IMR-90 (cell line): ENCODE measurements at regions not wholly inside any gene's neighbourhood (a gene's known extent, or its start where the extent isn't known, plus 50 kb on each side); places are given as distances from the start of the nearest gene placed in this dataset.
"Not testable (repeated sequence)": the region's sequence is repeated elsewhere in the genome, so short reads cannot be mapped to it uniquely, and the experiment has no call there.

Experiments
- ATAC-seq: fragments of 200-7000 bp; cut with Tn5 transposase; 2 replicates; pipeline ENCODE4 v1.9.1; 2020; ENCODE audit warnings: low read depth, mild to moderate bottlenecking, moderate library complexity
- BruUV-seq: library from RNA; stranded (reverse); fragments of 400-500 nt; replicated peaks from 2 replicates; lab custom pipeline; 2021; lab: Mats Ljungman, UMichigan
- CTCF ChIA-PET: fragments of 300-600 bp; formaldehyde crosslinking; extraction: SDS; loops from one replicate; lab custom pipeline; 2021; ENCODE audit warnings: antibody characterized with exemption; lab: Yijun Ruan, JAX
- POLR2A ChIA-PET: fragments of 300-600 bp; sonication (Branson Sonifier 250); formaldehyde crosslinking; loops from one replicate; lab custom pipeline; 2022; ENCODE audit warnings: antibody characterized with exemption; ENCODE audit not compliant: unreplicated experiment; lab: Charles Lee
- DNase-seq: peaks from one replicate; pipeline ENCODE4 v3.0.0; 2013
- H2AFZ ChIP-seq: replicated peaks from 2 replicates; pipeline ENCODE3; 2013; ENCODE audit warnings: low read length, mild to moderate bottlenecking; ENCODE audit not compliant: poor library complexity
- H2AK5ac ChIP-seq: 2 replicates; pipeline ENCODE4 v1.6.1; 2013; ENCODE audit warnings: low read depth, low read length, inconsistent platforms
- H2AK9ac ChIP-seq: replicated peaks from 2 replicates; pipeline ENCODE3; 2013; ENCODE audit warnings: mild to moderate bottlenecking, low read depth, low read length, moderate library complexity; ENCODE audit not compliant: poor library complexity
- H2BK120ac ChIP-seq: 2 replicates; pipeline ENCODE4 v1.6.1; 2013; ENCODE audit warnings: low read depth, low read length, inconsistent platforms
- H2BK15ac ChIP-seq: 3 replicates; pipeline ENCODE4 v1.6.1; 2013; ENCODE audit warnings: low read depth, low read length, inconsistent platforms
- H2BK20ac ChIP-seq: 2 replicates; pipeline ENCODE4 v1.6.1; 2013; ENCODE audit warnings: low read depth, mild to moderate bottlenecking, inconsistent platforms, low read length, moderate library complexity
- H2BK5ac ChIP-seq: 2 replicates; pipeline ENCODE4 v1.6.1; 2013; ENCODE audit warnings: mild to moderate bottlenecking, low read depth, low read length, inconsistent platforms; ENCODE audit not compliant: poor library complexity, severe bottlenecking
- H3K14ac ChIP-seq: replicated peaks from 2 replicates; pipeline ENCODE4 v1.6.1; 2013; ENCODE audit warnings: low read depth, low read length, inconsistent platforms
- H3K18ac ChIP-seq: 2 replicates; pipeline ENCODE4 v1.6.1; 2013; ENCODE audit warnings: low read depth, low read length, control low read depth
- H3K23ac ChIP-seq: 2 replicates; pipeline ENCODE4 v1.6.1; 2013; ENCODE audit warnings: low read depth, low read length, inconsistent platforms
- H3K27ac ChIP-seq: 2 replicates; pipeline ENCODE4 v1.5.1; 2013; ENCODE audit warnings: mild to moderate bottlenecking, control low read depth, low read length; ENCODE audit not compliant: insufficient read depth
- H3K27me3 ChIP-seq: 2 replicates; pipeline ENCODE4 v1.6.1; 2013; ENCODE audit warnings: low read length; ENCODE audit not compliant: control insufficient read depth, insufficient read depth
- H3K36me3 ChIP-seq: 2 replicates; pipeline ENCODE4 v1.6.1; 2013; ENCODE audit warnings: low read length, mixed read lengths; ENCODE audit not compliant: control insufficient read depth, insufficient read depth
- H3K4ac ChIP-seq: 2 replicates; pipeline ENCODE4 v1.6.1; 2013; ENCODE audit warnings: low read depth, low read length, inconsistent platforms
- H3K4me1 ChIP-seq: 2 replicates; pipeline ENCODE4 v1.6.1; 2013; ENCODE audit warnings: low read length, mixed read lengths; ENCODE audit not compliant: control insufficient read depth, insufficient read depth
- H3K4me2 ChIP-seq: 2 replicates; pipeline ENCODE4 v1.6.1; 2013; ENCODE audit warnings: low read depth, mild to moderate bottlenecking, control low read depth, low read length, moderate library complexity
- H3K4me3 ChIP-seq: 2 replicates; pipeline ENCODE4 v1.5.1; 2013; ENCODE audit warnings: low read depth, mild to moderate bottlenecking, control low read depth, low read length, moderate library complexity; ENCODE audit not compliant: insufficient read depth
- H3K56ac ChIP-seq: 2 replicates; pipeline ENCODE4 v1.6.1; 2013; ENCODE audit warnings: low read length, inconsistent platforms; ENCODE audit not compliant: insufficient read depth; ENCODE audit errors: extremely low read depth
- H3K79me1 ChIP-seq, 2 experiments: 2 replicates each; pipeline ENCODE4 v1.6.1; 2013; ENCODE audit warnings: low read length in 2 of 2, inconsistent platforms in 1 of 2, low read depth in 1 of 2
- H3K9ac ChIP-seq: 2 replicates; pipeline ENCODE4 v1.6.1; 2013; ENCODE audit warnings: low read depth, low read length, control low read depth
- H3K9me1 ChIP-seq: 2 replicates; pipeline ENCODE4 v1.6.1; 2013; ENCODE audit warnings: low read length, inconsistent platforms; ENCODE audit not compliant: insufficient read depth
- H3K9me3 ChIP-seq: 2 replicates; pipeline ENCODE4 v1.6.1; 2013; ENCODE audit warnings: low read length; ENCODE audit not compliant: control insufficient read depth, insufficient read depth
- H4K20me1 ChIP-seq: 2 replicates; pipeline ENCODE4 v1.6.1; 2013; ENCODE audit warnings: low read length, inconsistent platforms; ENCODE audit not compliant: insufficient read depth
- H4K5ac ChIP-seq: 2 replicates; pipeline ENCODE4 v1.6.1; 2013; ENCODE audit warnings: mild to moderate bottlenecking, low read depth, low read length, control low read depth
- H4K8ac ChIP-seq, 2 experiments: 2 replicates each; pipeline ENCODE4 v1.6.1; 2013; ENCODE audit warnings: low read depth in 2 of 2, low read length in 2 of 2, control low read depth in 1 of 2, inconsistent platforms in 1 of 2
- H4K91ac ChIP-seq: 2 replicates; pipeline ENCODE4 v1.6.1; 2013; ENCODE audit warnings: low read depth, low read length, inconsistent platforms; ENCODE audit not compliant: insufficient read depth
- FOS ChIP-seq: fragments of 150-350 bp; IDR thresholded peaks from 2 replicates; pipeline ENCODE4 v1.6.1; 2016; ENCODE audit warnings: low read depth, low read length
- MAFK ChIP-seq: IDR thresholded peaks from 2 replicates; pipeline ENCODE4 v1.6.1; 2012; ENCODE audit warnings: low read depth, low read length, improper control_type of control experiment
- WGBS, 2 experiments: methylation state at CpG; one replicate each; pipeline versions ENCODE4 v1.1.5 to v1.1.7; 2013; ENCODE audit warnings: missing lambda C conversion rate in 2 of 2; ENCODE audit not compliant: insufficient read length in 1 of 2; ENCODE audit errors: extremely low coverage in 2 of 2; 5-methylcytosine and 5-hydroxymethylcytosine counted together
- dilution Hi-C: fragments of 300-500 bp; cut with HindIII; formaldehyde crosslinking; loops from one replicate; pipeline ENCODE4 v1.14.3; 2018; ENCODE audit warnings: low sequenced_read_pairs; ENCODE audit not compliant: unreplicated experiment
- in situ Hi-C: fragments of 300-500 bp; cut with MboI; formaldehyde crosslinking; loops from 3 replicates; pipeline ENCODE4 v1.14.3; 2019; ENCODE audit warnings: low sequenced_read_pairs, inconsistent platforms, mixed read lengths
- intact Hi-C: fragments of 100-400 bp; cut with micrococcal nuclease; formaldehyde crosslinking; loops from 2 replicates; pipeline ENCODE4 v1.10.0; 2022

- Histone ChIP-seq H2BK120ac (no peak overlapping the region), H3K14ac (no peak overlapping the region), H2BK15ac (no peak overlapping the region), H3K9me3 (no peaks in the 10 kb centered on the region), H2BK20ac (no peak overlapping the region), H3K4me1 (no peaks in the 10 kb centered on the region), H4K8ac (no peak overlapping the region), H3K27ac (no peak overlapping the region), H3K4me3 (no peak overlapping the region), H3K23ac (no peak overlapping the region), H4K5ac (no peak overlapping the region), H2AK5ac (no peak overlapping the region), H4K20me1 (no peaks in the 10 kb centered on the region), H3K9ac (no peak overlapping the region), H3K79me1 (no peaks in the 10 kb centered on the region), H3K9me1 (no peaks in the 10 kb centered on the region), H3K4ac (no peak overlapping the region), H3K4me2 (no peak overlapping the region), H3K27me3 (no peaks in the 10 kb centered on the region), H3K56ac (no peak overlapping the region), H3K18ac (no peak overlapping the region), H3K36me3 (no peaks in the 10 kb centered on the region), H2BK5ac (no peak overlapping the region), H2AK9ac (no peak overlapping the region), H2AFZ (no peak overlapping the region), H4K91ac (no peak overlapping the region)
- CTCF ChIA-PET: no interaction called here
- BruUV-seq: no TSS peak
- no CpG with 5 or more reads among the region's 4 CpGs for WGBS, 2 experiments
- POLR2A ChIA-PET: no interaction called here
- intact Hi-C loops: no loop called here
- dilution Hi-C loops: no loop called here
- ATAC-seq: no peak
- in situ Hi-C loops: no loop called here
- no peak for DNase-seq
- TF ChIP-seq FOS (no peak), MAFK (peak; percentile 45)
Observed at GRCh38 chr16:31641279-31641678, 113.6 kb downstream of the AHSP start.

GRCh38 chr16:31655674-31656073 lies 128.0 kb downstream of the AHSP start:
- H3K4me3 ChIP-seq, H4K5ac ChIP-seq, H2BK120ac ChIP-seq, H4K91ac ChIP-seq, H3K27me3 ChIP-seq, H3K4me2 ChIP-seq, H3K18ac ChIP-seq, DNase-seq, H3K27ac ChIP-seq, H3K23ac ChIP-seq, H3K4me1 ChIP-seq, H3K9ac ChIP-seq, H2AK9ac ChIP-seq, H3K79me1 ChIP-seq, H4K8ac ChIP-seq, BruUV-seq, H2BK20ac ChIP-seq, H3K56ac ChIP-seq, H2BK15ac ChIP-seq, H3K36me3 ChIP-seq, ATAC-seq, H3K4ac ChIP-seq, dilution Hi-C loops, H2AK5ac ChIP-seq, H4K20me1 ChIP-seq, H2BK5ac ChIP-seq, H2AFZ ChIP-seq, POLR2A ChIA-PET, CTCF ChIA-PET, H3K14ac ChIP-seq, H3K9me3 ChIP-seq, in situ Hi-C loops, H3K9me1 ChIP-seq: not testable (repeated sequence)
- intact Hi-C loops: loop anchor here (10.0 kb wide), 2 partner anchors 71 to 111 kb away; no protein-coding TSS in a partner anchor
- WGBS, 2 experiments: no CpG with 5 or more reads among the region's 4 CpGs
